ENCODE measurements at regions not wholly inside any gene's neighbourhood (a gene's known extent, or its start where the extent isn't known, plus 50 kb on each side); places are given as distances from the start of the nearest gene placed in this dataset.

GRCh38 chr15:55007561-55007960 is 189.2 kb downstream of the RSL24D1 start:
- Mint-ChIP-seq H3K27ac (no peak overlapping the region), H3K4me1 (peaks cover 6% of the 10 kb centered on the region), H3K36me3 (ENCODE audit: low read depth) (no peaks in the 10 kb centered on the region), H3K4me3 (no peak overlapping the region), H3K27me3 (ENCODE audit: low read depth, poor library complexity) (no peaks in the 10 kb centered on the region), H3K9me3 (no peaks in the 10 kb centered on the region)
- DNase-seq = no peak
- TF ChIP-seq CTCF (IDR thresholded peaks at IDR 0.05) = no peak

- Mint-ChIP-seq H3K27me3 (ENCODE audit: low read depth, poor library complexity) (no peaks in the 10 kb centered on the region), H3K27ac (no peak overlapping the region), H3K4me3 (no peak overlapping the region), H3K9me3 (peaks cover 6% of the 10 kb centered on the region), H3K4me1 (peaks cover 6% of the 10 kb centered on the region), H3K36me3 (ENCODE audit: low read depth) (no peaks in the 10 kb centered on the region)
- no peak for DNase-seq
- TF ChIP-seq CTCF (IDR thresholded peaks at IDR 0.05) = no peak
Measured at GRCh38 chr15:55005679-55006078, 191.1 kb downstream of the RSL24D1 start.

- Mint-ChIP-seq H3K36me3 (ENCODE audit: low read depth) (no peaks in the 10 kb centered on the region), H3K27ac (no peak overlapping the region), H3K4me3 (no peak overlapping the region), H3K27me3 (ENCODE audit: low read depth, poor library complexity) (no peaks in the 10 kb centered on the region), H3K9me3 (peaks cover 6% of the 10 kb centered on the region), H3K4me1 (peaks cover 6% of the 10 kb centered on the region)
- TF ChIP-seq CTCF (IDR thresholded peaks at IDR 0.05) = no peak
- no peak for DNase-seq
Measured at GRCh38 chr15:55003965-55004873, 192.5 kb downstream of the RSL24D1 start.

- no peaks in the 10 kb centered on the region for H3K36me3 Mint-ChIP-seq (ENCODE audit: low read depth)
- peaks cover 26% of the 10 kb centered on the region for H3K9me3 Mint-ChIP-seq
- H3K27me3 Mint-ChIP-seq (ENCODE audit: low read depth, poor library complexity) = no peaks in the 10 kb centered on the region
- H3K27ac Mint-ChIP-seq = no peak overlapping the region
- no peak overlapping the region for H3K4me3 Mint-ChIP-seq
- DNase-seq = no peak
- no peak for TF ChIP-seq CTCF (IDR thresholded peaks at IDR 0.05)
- no peaks in the 10 kb centered on the region for H3K4me1 Mint-ChIP-seq
Measured at GRCh38 chr15:54998661-54999060, 198.1 kb downstream of the RSL24D1 start.

GRCh38 chr15:54990793-54991192 is 205.9 kb downstream of the RSL24D1 start:
- TF ChIP-seq CTCF (IDR thresholded peaks at IDR 0.05) = no peak
- Mint-ChIP-seq H3K4me3 (no peak overlapping the region), H3K36me3 (ENCODE audit: low read depth) (no peaks in the 10 kb centered on the region), H3K27ac (no peak overlapping the region), H3K27me3 (ENCODE audit: low read depth, poor library complexity) (no peaks in the 10 kb centered on the region), H3K9me3 (peaks cover 34% of the 10 kb centered on the region), H3K4me1 (peaks cover 7% of the 10 kb centered on the region)
- peak; percentile 20 for DNase-seq

- Mint-ChIP-seq H3K4me3 (no peak overlapping the region), H3K4me1 (peaks cover 9% of the 10 kb centered on the region), H3K36me3 (ENCODE audit: low read depth) (no peaks in the 10 kb centered on the region), H3K9me3 (peaks cover 29% of the 10 kb centered on the region), H3K27ac (no peak overlapping the region), H3K27me3 (ENCODE audit: low read depth, poor library complexity) (no peaks in the 10 kb centered on the region)
- no peak for DNase-seq
- TF ChIP-seq CTCF (IDR thresholded peaks at IDR 0.05) = no peak
Measured at GRCh38 chr15:54987881-54988280, 208.9 kb downstream of the RSL24D1 start.

Measured in nephron progenitor cell (in vitro differentiated cells).